NB4 (cell line): ENCODE measurements at regions not wholly inside any gene's neighbourhood (a gene's known extent, or its start where the extent isn't known, plus 50 kb on each side); places are given as distances from the start of the nearest gene placed in this dataset.

Experiments used
- POLR2A ChIP-seq: IDR thresholded peaks from 2 replicates; pipeline ENCODE4 v1.6.1; 2011; ENCODE audit warnings: mild to moderate bottlenecking; ENCODE audit not compliant: insufficient read length; ENCODE audit errors: extremely low read depth
- TF ChIP-seq, protein P1 (sequence below): IDR thresholded peaks from one replicate; pipeline ENCODE4 v1.5.1; 2012; ENCODE audit warnings: low read depth, low read length
- TF ChIP-seq, protein P2 (sequence below): IDR thresholded peaks from 2 replicates; pipeline ENCODE4 v1.6.1; 2011; ENCODE audit warnings: low read depth, low read length

DNA sequence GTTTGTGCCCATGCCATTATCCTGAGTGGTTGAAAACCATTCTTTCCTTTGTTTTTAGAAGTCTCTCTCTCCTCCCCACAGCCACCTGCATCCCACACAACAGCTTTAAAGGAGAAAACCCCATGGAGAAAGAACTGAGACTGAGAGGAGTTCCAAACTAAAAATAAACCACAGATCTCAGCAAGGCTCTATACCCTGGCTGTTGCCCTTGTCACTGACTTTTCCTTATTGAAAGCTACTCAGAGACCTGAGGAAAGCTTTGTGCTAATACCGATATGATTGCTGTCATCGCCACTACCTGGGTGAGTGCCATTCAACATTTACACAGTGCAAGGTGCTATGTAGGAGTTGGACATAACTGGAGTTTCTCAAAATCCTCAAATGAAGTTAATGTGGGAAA, 55.5 kb upstream of the RASGRP1 start:
- TF ChIP-seq, protein P1, sequence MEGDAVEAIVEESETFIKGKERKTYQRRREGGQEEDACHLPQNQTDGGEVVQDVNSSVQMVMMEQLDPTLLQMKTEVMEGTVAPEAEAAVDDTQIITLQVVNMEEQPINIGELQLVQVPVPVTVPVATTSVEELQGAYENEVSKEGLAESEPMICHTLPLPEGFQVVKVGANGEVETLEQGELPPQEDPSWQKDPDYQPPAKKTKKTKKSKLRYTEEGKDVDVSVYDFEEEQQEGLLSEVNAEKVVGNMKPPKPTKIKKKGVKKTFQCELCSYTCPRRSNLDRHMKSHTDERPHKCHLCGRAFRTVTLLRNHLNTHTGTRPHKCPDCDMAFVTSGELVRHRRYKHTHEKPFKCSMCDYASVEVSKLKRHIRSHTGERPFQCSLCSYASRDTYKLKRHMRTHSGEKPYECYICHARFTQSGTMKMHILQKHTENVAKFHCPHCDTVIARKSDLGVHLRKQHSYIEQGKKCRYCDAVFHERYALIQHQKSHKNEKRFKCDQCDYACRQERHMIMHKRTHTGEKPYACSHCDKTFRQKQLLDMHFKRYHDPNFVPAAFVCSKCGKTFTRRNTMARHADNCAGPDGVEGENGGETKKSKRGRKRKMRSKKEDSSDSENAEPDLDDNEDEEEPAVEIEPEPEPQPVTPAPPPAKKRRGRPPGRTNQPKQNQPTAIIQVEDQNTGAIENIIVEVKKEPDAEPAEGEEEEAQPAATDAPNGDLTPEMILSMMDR: no peak
- no peak for TF ChIP-seq POLR2A
- TF ChIP-seq, protein P2, sequence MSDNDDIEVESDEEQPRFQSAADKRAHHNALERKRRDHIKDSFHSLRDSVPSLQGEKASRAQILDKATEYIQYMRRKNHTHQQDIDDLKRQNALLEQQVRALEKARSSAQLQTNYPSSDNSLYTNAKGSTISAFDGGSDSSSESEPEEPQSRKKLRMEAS: no peak
